MM.1S (cell line): ENCODE measurements at regions not wholly inside any gene's neighbourhood (a gene's known extent, or its start where the extent isn't known, plus 50 kb on each side); places are given as distances from the start of the nearest gene placed in this dataset.

Experiments
- DNase-seq: peaks from one replicate; pipeline ENCODE4 v3.0.0-alpha.2; 2015
- H2AFZ ChIP-seq: fragments of 300-600 bp; sonication (generic); 2 replicates; pipeline ENCODE4 v1.6.0; 2016; ENCODE audit warnings: antibody characterized with exemption, low read length
- H3F3A ChIP-seq: fragments of 300-600 bp; sonication (generic); 2 replicates; pipeline ENCODE4 v1.6.1; 2016; ENCODE audit warnings: mild to moderate bottlenecking, antibody characterized with exemption, low read length, moderate library complexity, mixed read lengths; ENCODE audit not compliant: insufficient read depth
- H3K27ac ChIP-seq: fragments of 300-600 bp; sonication (generic); 2 replicates; pipeline ENCODE4 v1.5.1; 2016; ENCODE audit warnings: mild to moderate bottlenecking, low read length
- H3K27me3 ChIP-seq: fragments of 300-600 bp; sonication (generic); replicated peaks from 2 replicates; pipeline ENCODE4 v1.6.0; 2016; ENCODE audit warnings: low read length; ENCODE audit not compliant: insufficient read depth
- H3K36me3 ChIP-seq: fragments of 300-600 bp; sonication (generic); replicated peaks from 2 replicates; pipeline ENCODE4 v1.6.1; 2016; ENCODE audit warnings: mild to moderate bottlenecking, low read length, mixed read lengths; ENCODE audit not compliant: insufficient read depth
- H3K4me1 ChIP-seq: fragments of 300-600 bp; sonication (generic); 2 replicates; pipeline ENCODE4 v1.6.1; 2016; ENCODE audit warnings: low read length, mixed read lengths
- H3K4me2 ChIP-seq: fragments of 300-600 bp; sonication (generic); 2 replicates; pipeline ENCODE4 v1.6.0; 2016; ENCODE audit warnings: low read depth, low read length
- H3K4me3 ChIP-seq: fragments of 300-600 bp; sonication (generic); 2 replicates; pipeline ENCODE4 v1.5.1; 2016; ENCODE audit warnings: low read length, mixed read lengths
- H3K79me2 ChIP-seq: fragments of 300-600 bp; sonication (generic); 2 replicates; pipeline ENCODE4 v1.6.1; 2016; ENCODE audit warnings: mixed run types, low read length, mixed read lengths
- H3K9ac ChIP-seq: fragments of 300-600 bp; sonication (generic); 2 replicates; pipeline ENCODE4 v1.6.1; 2016; ENCODE audit warnings: low read length, mixed read lengths
- H3K9me2 ChIP-seq: fragments of 300-600 bp; sonication (generic); replicated peaks from 2 replicates; pipeline ENCODE4 v1.6.1; 2016; ENCODE audit warnings: mild to moderate bottlenecking, low read length, mixed read lengths; ENCODE audit not compliant: insufficient read depth
- H3K9me3 ChIP-seq: fragments of 300-600 bp; sonication (generic); replicated peaks from 2 replicates; pipeline ENCODE4 v1.6.1; 2016; ENCODE audit warnings: mild to moderate bottlenecking, low read length, mixed read lengths; ENCODE audit not compliant: insufficient read depth
- H4K20me1 ChIP-seq: fragments of 300-600 bp; sonication (generic); 2 replicates; pipeline ENCODE4 v1.6.1; 2016; ENCODE audit warnings: mild to moderate bottlenecking, low read length, moderate library complexity, mixed read lengths; ENCODE audit not compliant: insufficient read depth
- EZH2 ChIP-seq: fragments of 300-600 bp; sonication (generic); optimal IDR thresholded peaks from 2 replicates; pipeline ENCODE3; 2017; ENCODE audit warnings: low read depth, mild to moderate bottlenecking, antibody characterized with exemption, low read length, mixed read lengths
- EZH2phosphoT487 ChIP-seq: fragments of 300-600 bp; sonication (generic); IDR thresholded peaks from 2 replicates; pipeline ENCODE4 v1.6.1; 2018; ENCODE audit warnings: antibody characterized with exemption, low read length
- TF ChIP-seq, protein P1 (sequence below): fragments of 300-600 bp; sonication (generic); IDR thresholded peaks from 2 replicates; pipeline ENCODE4 v1.5.1; 2016; ENCODE audit warnings: antibody characterized with exemption, low read length, mixed read lengths

DNA sequence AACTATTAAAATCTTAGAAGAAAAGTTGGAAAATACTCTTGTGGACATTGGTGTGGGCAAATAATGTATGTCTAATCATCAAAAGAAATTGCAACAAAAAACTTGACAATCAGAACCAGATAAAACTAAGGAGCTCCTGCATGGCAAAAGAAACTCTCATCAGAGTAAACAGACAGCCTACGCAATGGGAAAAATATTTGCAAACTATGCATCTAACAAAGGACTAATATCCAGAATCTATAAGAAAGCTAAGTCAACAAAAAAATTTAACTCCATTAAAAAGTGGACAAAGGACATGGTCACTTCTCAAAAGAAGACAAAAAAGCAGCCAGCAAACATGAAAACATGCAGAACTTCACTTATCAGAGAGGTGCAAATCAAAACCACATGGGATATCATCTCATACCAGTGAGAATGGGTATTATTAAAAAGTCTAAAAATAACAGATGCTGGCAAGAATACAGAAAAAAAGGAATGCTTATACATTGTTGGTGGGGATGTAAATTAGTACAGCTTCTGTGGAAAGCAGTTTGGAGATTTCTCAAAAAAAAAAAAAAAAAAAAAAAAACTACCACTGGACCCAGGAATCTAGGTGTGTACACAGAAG lies 99.7 kb upstream of the TOP3B start:
- Histone ChIP-seq H3K4me1 (no peaks in the 10 kb centered on the region), H3K4me3 (no peak overlapping the region), H4K20me1 (no peaks in the 10 kb centered on the region), H3F3A (no peaks in the 10 kb centered on the region), H3K27ac (no peak overlapping the region), H3K4me2 (no peak overlapping the region), H3K9me2 (no peaks in the 10 kb centered on the region), H2AFZ (no peak overlapping the region), H3K27me3 (no peaks in the 10 kb centered on the region), H3K79me2 (no peaks in the 10 kb centered on the region), H3K36me3 (no peaks in the 10 kb centered on the region), H3K9ac (no peak overlapping the region), H3K9me3 (no peaks in the 10 kb centered on the region)
- TF ChIP-seq, protein P1, sequence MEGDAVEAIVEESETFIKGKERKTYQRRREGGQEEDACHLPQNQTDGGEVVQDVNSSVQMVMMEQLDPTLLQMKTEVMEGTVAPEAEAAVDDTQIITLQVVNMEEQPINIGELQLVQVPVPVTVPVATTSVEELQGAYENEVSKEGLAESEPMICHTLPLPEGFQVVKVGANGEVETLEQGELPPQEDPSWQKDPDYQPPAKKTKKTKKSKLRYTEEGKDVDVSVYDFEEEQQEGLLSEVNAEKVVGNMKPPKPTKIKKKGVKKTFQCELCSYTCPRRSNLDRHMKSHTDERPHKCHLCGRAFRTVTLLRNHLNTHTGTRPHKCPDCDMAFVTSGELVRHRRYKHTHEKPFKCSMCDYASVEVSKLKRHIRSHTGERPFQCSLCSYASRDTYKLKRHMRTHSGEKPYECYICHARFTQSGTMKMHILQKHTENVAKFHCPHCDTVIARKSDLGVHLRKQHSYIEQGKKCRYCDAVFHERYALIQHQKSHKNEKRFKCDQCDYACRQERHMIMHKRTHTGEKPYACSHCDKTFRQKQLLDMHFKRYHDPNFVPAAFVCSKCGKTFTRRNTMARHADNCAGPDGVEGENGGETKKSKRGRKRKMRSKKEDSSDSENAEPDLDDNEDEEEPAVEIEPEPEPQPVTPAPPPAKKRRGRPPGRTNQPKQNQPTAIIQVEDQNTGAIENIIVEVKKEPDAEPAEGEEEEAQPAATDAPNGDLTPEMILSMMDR = no peak
- TF ChIP-seq EZH2phosphoT487 (no peak), EZH2 (no peak)
- no peak for DNase-seq

DNA sequence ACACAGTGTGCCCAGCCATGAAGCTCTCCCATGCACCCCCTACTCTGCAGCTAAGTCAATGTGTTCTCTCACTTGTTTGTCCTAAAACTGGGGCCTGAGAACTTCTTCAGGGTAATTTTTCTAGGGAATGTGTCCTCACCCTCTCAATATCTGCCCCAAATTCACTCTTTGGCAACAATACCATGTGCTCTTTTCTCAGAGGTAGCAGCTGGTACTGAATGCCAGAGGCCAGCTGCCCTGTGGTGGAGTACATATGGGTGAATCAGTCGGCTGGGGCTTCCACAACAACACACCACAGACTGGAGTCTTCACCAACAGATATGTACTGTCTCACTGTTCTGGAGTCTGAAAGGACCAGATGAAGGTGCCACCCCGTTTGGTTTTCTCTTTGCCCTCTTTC lies 97.7 kb upstream of the TOP3B start:
- no peaks in the 10 kb centered on the region for H3K9me2 ChIP-seq
- H3K4me1 ChIP-seq = no peaks in the 10 kb centered on the region
- no peaks in the 10 kb centered on the region for H3K79me2 ChIP-seq
- no peaks in the 10 kb centered on the region for H3K9me3 ChIP-seq
- no peak overlapping the region for H3K27ac ChIP-seq
- TF ChIP-seq EZH2phosphoT487 = no peak
- no peak for TF ChIP-seq EZH2
- TF ChIP-seq, protein P1 = no peak
- H3K36me3 ChIP-seq = no peaks in the 10 kb centered on the region
- H3K27me3 ChIP-seq = no peaks in the 10 kb centered on the region
- no peak overlapping the region for H3K4me2 ChIP-seq
- no peak overlapping the region for H3K4me3 ChIP-seq
- no peak for DNase-seq
- no peak overlapping the region for H2AFZ ChIP-seq
- H4K20me1 ChIP-seq = no peaks in the 10 kb centered on the region
- no peak overlapping the region for H3K9ac ChIP-seq
- no peaks in the 10 kb centered on the region for H3F3A ChIP-seq

DNA sequence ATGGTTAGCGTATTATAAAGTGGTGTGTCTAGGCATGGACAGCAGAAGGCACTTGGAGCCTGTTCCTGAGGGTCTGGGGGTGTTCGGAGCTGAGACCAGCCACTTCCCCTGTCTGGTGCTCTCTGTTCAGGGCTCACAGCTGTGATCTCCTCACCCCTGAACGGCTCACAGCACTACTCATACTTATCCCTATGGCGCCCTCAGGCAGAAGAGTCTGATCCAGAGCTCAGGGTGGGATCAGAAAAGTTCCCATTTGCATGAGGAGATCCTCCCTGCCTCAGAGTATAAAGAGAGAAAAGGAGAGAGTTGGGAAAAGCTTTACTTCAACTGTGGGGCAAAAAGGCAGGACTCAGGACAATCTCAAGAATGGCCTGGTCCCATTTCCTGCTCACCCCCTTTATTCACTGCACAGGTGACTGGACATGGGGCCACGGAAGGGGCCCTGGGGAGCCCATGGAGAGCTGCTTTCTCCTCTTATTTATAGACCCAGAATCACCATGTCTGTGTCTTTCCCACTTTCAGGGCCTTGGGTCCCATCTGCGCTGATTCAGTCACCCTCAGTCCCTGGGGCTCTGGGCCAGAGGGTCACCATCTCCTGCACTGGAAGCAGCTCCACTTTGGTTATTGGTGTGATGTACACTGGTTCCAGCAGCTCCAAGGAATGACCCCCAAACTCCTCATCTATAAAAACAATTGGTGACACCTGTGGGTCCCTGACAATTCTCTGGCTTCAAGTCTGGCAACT lies 97.0 kb upstream of the TOP3B start:
- no peaks in the 10 kb centered on the region for H3K79me2 ChIP-seq
- H3K4me2 ChIP-seq = no peak overlapping the region
- no peaks in the 10 kb centered on the region for H3K36me3 ChIP-seq
- no peaks in the 10 kb centered on the region for H3K4me1 ChIP-seq
- TF ChIP-seq, protein P1 = no peak
- no peak for TF ChIP-seq EZH2
- TF ChIP-seq EZH2phosphoT487 = no peak
- H2AFZ ChIP-seq = no peak overlapping the region
- no peak overlapping the region for H3K4me3 ChIP-seq
- H3K9me3 ChIP-seq = no peaks in the 10 kb centered on the region
- no peaks in the 10 kb centered on the region for H3K9me2 ChIP-seq
- H3K9ac ChIP-seq = no peak overlapping the region
- no peak for DNase-seq
- H3F3A ChIP-seq = no peaks in the 10 kb centered on the region
- no peaks in the 10 kb centered on the region for H4K20me1 ChIP-seq
- no peak overlapping the region for H3K27ac ChIP-seq
- no peaks in the 10 kb centered on the region for H3K27me3 ChIP-seq
